ENCODE measurements at regions not wholly inside any gene's neighbourhood (a gene's known extent, or its start where the extent isn't known, plus 50 kb on each side); places are given as distances from the start of the nearest gene placed in this dataset.

DNA sequence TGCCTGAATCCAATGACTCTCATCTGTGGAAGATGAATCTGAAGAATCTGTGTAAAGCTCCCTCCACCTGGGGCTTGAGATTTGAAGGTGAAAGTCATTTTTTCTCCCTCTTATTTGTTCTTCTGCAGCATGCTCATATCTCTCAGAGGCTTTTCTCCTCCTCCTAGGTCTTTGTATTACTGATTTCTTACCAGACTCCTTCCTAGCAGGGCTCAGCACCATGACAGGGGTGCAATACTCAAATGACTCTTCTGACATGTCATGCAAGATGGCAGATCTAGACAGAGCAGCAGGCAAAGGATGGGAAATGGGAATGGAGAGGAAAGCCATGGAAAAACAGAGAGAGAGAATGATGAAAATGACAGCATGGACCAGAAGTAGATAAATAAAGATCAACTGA lies 118.3 kb downstream of the TMA16 start (continued):
- TF ChIP-seq, protein P1, sequence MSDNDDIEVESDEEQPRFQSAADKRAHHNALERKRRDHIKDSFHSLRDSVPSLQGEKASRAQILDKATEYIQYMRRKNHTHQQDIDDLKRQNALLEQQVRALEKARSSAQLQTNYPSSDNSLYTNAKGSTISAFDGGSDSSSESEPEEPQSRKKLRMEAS (IDR thresholded peaks at IDR 0.05), result no peak

DNA sequence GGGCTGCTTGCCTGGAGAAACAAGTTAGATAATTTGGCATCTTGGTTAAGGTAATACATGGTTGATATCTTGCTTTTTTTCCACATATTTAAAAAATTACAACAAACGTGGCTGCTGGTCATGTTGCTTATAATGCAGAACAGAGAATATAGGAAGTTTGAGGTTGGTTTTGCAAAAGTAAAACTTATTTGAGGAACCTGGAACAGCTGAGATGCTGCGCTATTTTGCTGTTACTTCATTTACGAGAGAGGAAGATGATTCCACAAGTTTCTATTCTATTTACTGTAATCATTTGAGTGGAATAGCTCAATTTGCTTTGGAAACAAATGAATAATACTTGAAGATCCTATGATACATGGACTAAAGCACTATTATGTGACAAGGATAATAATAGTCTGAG lies 118.9 kb downstream of the TMA16 start:
- H3K27me3 ChIP-seq (ENCODE audit: control insufficient read depth in 4 of 4, insufficient read depth in 4 of 4, low read length in 3 of 4), result peaks cover 0 to 4% (median 0%) of the 10 kb centered on the region in 4 donors
- no peak overlapping the region for H3K27ac ChIP-seq (ENCODE audit: low read depth in 1 of 2, low read length in 2 of 2)
- TF ChIP-seq EGR1 (IDR thresholded peaks at IDR 0.05; ENCODE audit: low read depth in 2 of 2), result no peak
- H3K4me3 ChIP-seq (ENCODE audit: low read depth in 1 of 3, low read length in 3 of 3), result peak overlapping the region in 1 of 3 donors; percentile 0
- no peaks in the 10 kb centered on the region for H3K9me3 ChIP-seq (ENCODE audit: control insufficient read depth in 4 of 4, low read length in 3 of 4)
- H3K4me1 ChIP-seq (ENCODE audit: control insufficient read depth in 4 of 4, insufficient read depth in 4 of 4, low read length in 3 of 4), result no peaks in the 10 kb centered on the region
- H3K36me3 ChIP-seq (ENCODE audit: control insufficient read depth in 4 of 4, insufficient read depth in 3 of 4, low read depth in 1 of 4, low read length in 3 of 4), result no peaks in the 10 kb centered on the region
- H3K9ac ChIP-seq (ENCODE audit: low read depth in 1 of 2, low read length in 2 of 2), result no peak overlapping the region
- 59% methylated on average over 3 of the region's 3 CpGs for WGBS
- no peak for DNase-seq (ENCODE audit: low spot score)

DNA sequence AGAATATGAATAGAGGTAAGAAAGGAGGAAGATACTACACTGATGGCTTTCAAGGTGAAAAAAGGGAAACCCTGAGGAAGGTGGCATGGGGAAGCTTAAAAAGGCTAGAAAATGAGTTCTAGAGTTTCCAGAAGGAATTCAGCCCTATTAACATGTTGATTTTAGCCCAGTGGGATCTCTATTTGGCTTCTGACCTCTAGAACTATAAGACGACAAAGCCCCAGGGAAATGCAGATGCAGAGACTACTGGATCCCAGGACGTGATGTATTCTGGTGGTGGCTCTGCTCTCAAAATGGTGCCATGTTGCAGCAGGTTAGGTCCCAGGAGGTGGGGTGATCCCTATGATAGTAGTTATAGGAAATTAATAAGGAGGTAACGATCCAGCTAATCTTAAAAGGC lies 120.4 kb downstream of the TMA16 start:
- H3K4me1 ChIP-seq (ENCODE audit: control insufficient read depth in 4 of 4, insufficient read depth in 4 of 4, low read length in 3 of 4), result no peaks in the 10 kb centered on the region
- H3K27ac ChIP-seq (ENCODE audit: low read depth in 1 of 2, low read length in 2 of 2), result no peak overlapping the region
- peaks cover 0 to 4% (median under 1%) of the 10 kb centered on the region in 4 donors for H3K27me3 ChIP-seq (ENCODE audit: control insufficient read depth in 4 of 4, insufficient read depth in 4 of 4, low read length in 3 of 4)
- H3K36me3 ChIP-seq (ENCODE audit: control insufficient read depth in 4 of 4, insufficient read depth in 3 of 4, low read depth in 1 of 4, low read length in 3 of 4), result no peaks in the 10 kb centered on the region
- DNase-seq (ENCODE audit: low spot score), result no peak
- H3K9ac ChIP-seq (ENCODE audit: low read depth in 1 of 2, low read length in 2 of 2), result no peak overlapping the region
- no peak overlapping the region for H3K4me3 ChIP-seq (ENCODE audit: low read depth in 1 of 3, low read length in 3 of 3)
- no peaks in the 10 kb centered on the region for H3K9me3 ChIP-seq (ENCODE audit: control insufficient read depth in 4 of 4, low read length in 3 of 4)
- WGBS, result 72% methylated on average over 3 of the region's 3 CpGs
- TF ChIP-seq SP1 (IDR thresholded peaks at IDR 0.05), result no peak
- no peak for TF ChIP-seq GABPA (IDR thresholded peaks at IDR 0.05 in 1 of 2, conservative IDR thresholded peaks at IDR 0.05 in 1 of 2)
- TF ChIP-seq YY1 (IDR thresholded peaks at IDR 0.05), result no peak
- TF ChIP-seq, protein P2, sequence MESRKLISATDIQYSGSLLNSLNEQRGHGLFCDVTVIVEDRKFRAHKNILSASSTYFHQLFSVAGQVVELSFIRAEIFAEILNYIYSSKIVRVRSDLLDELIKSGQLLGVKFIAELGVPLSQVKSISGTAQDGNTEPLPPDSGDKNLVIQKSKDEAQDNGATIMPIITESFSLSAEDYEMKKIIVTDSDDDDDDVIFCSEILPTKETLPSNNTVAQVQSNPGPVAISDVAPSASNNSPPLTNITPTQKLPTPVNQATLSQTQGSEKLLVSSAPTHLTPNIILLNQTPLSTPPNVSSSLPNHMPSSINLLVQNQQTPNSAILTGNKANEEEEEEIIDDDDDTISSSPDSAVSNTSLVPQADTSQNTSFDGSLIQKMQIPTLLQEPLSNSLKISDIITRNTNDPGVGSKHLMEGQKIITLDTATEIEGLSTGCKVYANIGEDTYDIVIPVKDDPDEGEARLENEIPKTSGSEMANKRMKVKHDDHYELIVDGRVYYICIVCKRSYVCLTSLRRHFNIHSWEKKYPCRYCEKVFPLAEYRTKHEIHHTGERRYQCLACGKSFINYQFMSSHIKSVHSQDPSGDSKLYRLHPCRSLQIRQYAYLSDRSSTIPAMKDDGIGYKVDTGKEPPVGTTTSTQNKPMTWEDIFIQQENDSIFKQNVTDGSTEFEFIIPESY (IDR thresholded peaks at IDR 0.05), result no peak
- TF ChIP-seq, protein P3, sequence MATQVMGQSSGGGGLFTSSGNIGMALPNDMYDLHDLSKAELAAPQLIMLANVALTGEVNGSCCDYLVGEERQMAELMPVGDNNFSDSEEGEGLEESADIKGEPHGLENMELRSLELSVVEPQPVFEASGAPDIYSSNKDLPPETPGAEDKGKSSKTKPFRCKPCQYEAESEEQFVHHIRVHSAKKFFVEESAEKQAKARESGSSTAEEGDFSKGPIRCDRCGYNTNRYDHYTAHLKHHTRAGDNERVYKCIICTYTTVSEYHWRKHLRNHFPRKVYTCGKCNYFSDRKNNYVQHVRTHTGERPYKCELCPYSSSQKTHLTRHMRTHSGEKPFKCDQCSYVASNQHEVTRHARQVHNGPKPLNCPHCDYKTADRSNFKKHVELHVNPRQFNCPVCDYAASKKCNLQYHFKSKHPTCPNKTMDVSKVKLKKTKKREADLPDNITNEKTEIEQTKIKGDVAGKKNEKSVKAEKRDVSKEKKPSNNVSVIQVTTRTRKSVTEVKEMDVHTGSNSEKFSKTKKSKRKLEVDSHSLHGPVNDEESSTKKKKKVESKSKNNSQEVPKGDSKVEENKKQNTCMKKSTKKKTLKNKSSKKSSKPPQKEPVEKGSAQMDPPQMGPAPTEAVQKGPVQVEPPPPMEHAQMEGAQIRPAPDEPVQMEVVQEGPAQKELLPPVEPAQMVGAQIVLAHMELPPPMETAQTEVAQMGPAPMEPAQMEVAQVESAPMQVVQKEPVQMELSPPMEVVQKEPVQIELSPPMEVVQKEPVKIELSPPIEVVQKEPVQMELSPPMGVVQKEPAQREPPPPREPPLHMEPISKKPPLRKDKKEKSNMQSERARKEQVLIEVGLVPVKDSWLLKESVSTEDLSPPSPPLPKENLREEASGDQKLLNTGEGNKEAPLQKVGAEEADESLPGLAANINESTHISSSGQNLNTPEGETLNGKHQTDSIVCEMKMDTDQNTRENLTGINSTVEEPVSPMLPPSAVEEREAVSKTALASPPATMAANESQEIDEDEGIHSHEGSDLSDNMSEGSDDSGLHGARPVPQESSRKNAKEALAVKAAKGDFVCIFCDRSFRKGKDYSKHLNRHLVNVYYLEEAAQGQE (IDR thresholded peaks at IDR 0.05), result no peak
- no peak for TF ChIP-seq NR2F2 (IDR thresholded peaks at IDR 0.05)
- TF ChIP-seq EGR1 (IDR thresholded peaks at IDR 0.05; ENCODE audit: low read depth in 2 of 2), result no peak
- TF ChIP-seq, protein P1 (IDR thresholded peaks at IDR 0.05), result no peak
- TF ChIP-seq, protein P4, sequence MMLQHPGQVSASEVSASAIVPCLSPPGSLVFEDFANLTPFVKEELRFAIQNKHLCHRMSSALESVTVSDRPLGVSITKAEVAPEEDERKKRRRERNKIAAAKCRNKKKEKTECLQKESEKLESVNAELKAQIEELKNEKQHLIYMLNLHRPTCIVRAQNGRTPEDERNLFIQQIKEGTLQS (IDR thresholded peaks at IDR 0.05), result no peak
- no peak for TF ChIP-seq RXRA (IDR thresholded peaks at IDR 0.05)
- TF ChIP-seq JUND (IDR thresholded peaks at IDR 0.05), result no peak
- TF ChIP-seq, protein P5, sequence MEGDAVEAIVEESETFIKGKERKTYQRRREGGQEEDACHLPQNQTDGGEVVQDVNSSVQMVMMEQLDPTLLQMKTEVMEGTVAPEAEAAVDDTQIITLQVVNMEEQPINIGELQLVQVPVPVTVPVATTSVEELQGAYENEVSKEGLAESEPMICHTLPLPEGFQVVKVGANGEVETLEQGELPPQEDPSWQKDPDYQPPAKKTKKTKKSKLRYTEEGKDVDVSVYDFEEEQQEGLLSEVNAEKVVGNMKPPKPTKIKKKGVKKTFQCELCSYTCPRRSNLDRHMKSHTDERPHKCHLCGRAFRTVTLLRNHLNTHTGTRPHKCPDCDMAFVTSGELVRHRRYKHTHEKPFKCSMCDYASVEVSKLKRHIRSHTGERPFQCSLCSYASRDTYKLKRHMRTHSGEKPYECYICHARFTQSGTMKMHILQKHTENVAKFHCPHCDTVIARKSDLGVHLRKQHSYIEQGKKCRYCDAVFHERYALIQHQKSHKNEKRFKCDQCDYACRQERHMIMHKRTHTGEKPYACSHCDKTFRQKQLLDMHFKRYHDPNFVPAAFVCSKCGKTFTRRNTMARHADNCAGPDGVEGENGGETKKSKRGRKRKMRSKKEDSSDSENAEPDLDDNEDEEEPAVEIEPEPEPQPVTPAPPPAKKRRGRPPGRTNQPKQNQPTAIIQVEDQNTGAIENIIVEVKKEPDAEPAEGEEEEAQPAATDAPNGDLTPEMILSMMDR (IDR thresholded peaks at IDR 0.05; ENCODE audit: low read depth, low read length, missing input control), result no peak
- no peak for TF ChIP-seq HNF4A (conservative IDR thresholded peaks at IDR 0.05)

Measured in liver (tissue), 8 donors.